Heart right ventricle (tissue), 16 donors: ENCODE measurements at regions not wholly inside any gene's neighbourhood (a gene's known extent, or its start where the extent isn't known, plus 50 kb on each side); places are given as distances from the start of the nearest gene placed in this dataset.

Experiments
- ATAC-seq, 8 donors: fragments of 200-7000 bp; cut with Tn5 transposase; one replicate each; pipeline ENCODE4 v1.9.1; 2020; ENCODE audit warnings: mild to moderate bottlenecking in 8 of 8, moderate library complexity in 8 of 8, moderate number of reproducible peaks in 1 of 8
- DNase-seq, 2 donors: peaks; one replicate each; pipeline ENCODE4 v3.0.0-alpha.2; 2020
- H3K27ac ChIP-seq, 10 donors: fragments of 200-600 bp; sonication (generic) in 2 of 10; one replicate each; pipeline versions ENCODE4 v1.5.0 to v1.8.0; 2020 to 2022; ENCODE audit warnings: mild to moderate bottlenecking in 3 of 10
- H3K27me3 ChIP-seq, 7 donors: fragments of 200-600 bp; one replicate each; pipeline ENCODE4 v1.8.0; 2021 to 2022; ENCODE audit warnings: mild to moderate bottlenecking in 2 of 7
- H3K36me3 ChIP-seq, 9 donors: fragments of 200-600 bp; sonication (generic) in 1 of 9; one replicate each; pipeline versions ENCODE4 v1.5.0 to v1.8.0; 2020 to 2022; ENCODE audit warnings: mild to moderate bottlenecking in 2 of 9
- H3K4me1 ChIP-seq, 9 donors: fragments of 200-600 bp; sonication (generic) in 1 of 9; one replicate each; pipeline versions ENCODE4 v1.5.0 to v1.8.0; 2020 to 2022; ENCODE audit warnings: mild to moderate bottlenecking in 4 of 9
- H3K4me3 ChIP-seq, 10 donors: fragments of 200-600 bp; sonication (generic) in 2 of 10; one replicate each; pipeline versions ENCODE4 v1.5.0 to v1.8.0; 2020 to 2022; ENCODE audit warnings: mild to moderate bottlenecking in 7 of 10, moderate library complexity in 2 of 10
- H3K9me3 ChIP-seq, 11 donors: fragments of 200-600 bp in 10 of 11; sonication (generic) in 2 of 11; one replicate each; pipeline versions ENCODE4 v1.5.0 to v1.8.0; 2013 to 2022; ENCODE audit warnings: mild to moderate bottlenecking in 2 of 11, control low read depth in 1 of 11, moderate library complexity in 1 of 11
- CTCF ChIP-seq, 9 donors: fragments of 200-600 bp; sonication (generic) in 2 of 9; IDR thresholded peaks; one replicate each; pipeline versions ENCODE4 v1.5.0 to v1.8.0; 2021 to 2022; ENCODE audit warnings: antibody characterized with exemption in 9 of 9, mild to moderate bottlenecking in 5 of 9, moderate library complexity in 1 of 9
- WGBS, 2 donors: extraction: QIAGEN DNeasy Blood & Tissue Kit; methylation state at CpG; one replicate each; pipeline ENCODE4 v1.1.7; 2013; ENCODE audit warnings: inconsistent platforms in 1 of 2; 5-methylcytosine and 5-hydroxymethylcytosine counted together
- intact Hi-C, 10 donors: fragments of 100-400 bp; cut with DNase I; formaldehyde crosslinking; loops; one replicate each; pipeline versions ENCODE4 v1.11.1 to v1.14.2; 2022
- donor health status: Arrhythmogenic right ventricular cardiomyopathy.
- donor health status: ischemic (EF 13 %, LVEDD 7.1; RV severe dilation, severe dysfunction).
- donor health status: healthy with polysubstance abuse.
- donor health status: DM: no; HTN: yes; CAD: no.
- donor health status: DM: no; HTN: no; CAD: no.
- donor health status: ischemic (EF 25% LVEDD 6.9; RV normal size, moderate dysfunction).
- donor health status: ischemic (EF 25% LVEDD 5.7; RV mildly dilated, moderate dysfunction).
- donor health status: healthy.
- donor health status: DM: yes; HTN: yes; CAD: no.
- donor health status: Ischemic cardiomyopathy.
- donor health status: ischemic (EF 35%, LVEDD 5.7; RV mildly dilated, moderate dysfunction).
- donor health status: nonischemic (EF 11% LVEDD 7.7; RV severe dilation, severe dysfunction).
- donor health status: DM: yes; HTN: yes; CAD: no.
- donor health status: PGD.
- donor health status: ischemic (EF 29% LVEDD 5.4; RV normal size, mild dysfunction).
- donor health status: nonischemic (EF 23%, LVEDD 6.1; RV moderate dilation, normal function).

GRCh38 chr1:228802386-228803220, 67.3 kb downstream of the RHOU start:
- no peaks in the 10 kb centered on the region for H3K36me3 ChIP-seq
- H3K27me3 ChIP-seq: peaks cover 0 to 24% (median 9%) of the 10 kb centered on the region in 7 donors
- TF ChIP-seq CTCF (IDR thresholded peaks at IDR 0.05): no peak
- 54 to 62% methylated on average over 11 of the region's 11 CpGs for WGBS, 2 donors
- DNase-seq (no peak), ATAC-seq (peak; percentile 19 to 80 (median 48))
- peaks cover 0 to 7% (median 0%) of the 10 kb centered on the region in 11 donors for H3K9me3 ChIP-seq
- intact Hi-C loops: no loop called here
- no peak overlapping the region for H3K4me3 ChIP-seq
- H3K27ac ChIP-seq: peak overlapping the region in 1 of 10 donors; percentile 17
- H3K4me1 ChIP-seq: peaks cover 0 to 25% (median 0%) of the 10 kb centered on the region in 9 donors

GRCh38 chr1:228803421-228803820, 68.1 kb downstream of the RHOU start:
- no peak for ATAC-seq
- H3K4me1 ChIP-seq: peaks cover 0 to 25% (median 0%) of the 10 kb centered on the region in 9 donors
- WGBS, 2 donors: 88 to 91% methylated on average over 6 of the region's 6 CpGs

GRCh38 chr1:228804173-228804572, 68.9 kb downstream of the RHOU start:
- Histone ChIP-seq H3K36me3 (no peaks in the 10 kb centered on the region), H3K9me3 (peaks cover 0 to 6% (median 0%) of the 10 kb centered on the region in 11 donors), H3K27ac (no peak overlapping the region), H3K4me1 (peaks cover 0 to 25% (median 0%) of the 10 kb centered on the region in 9 donors), H3K27me3 (peaks cover 0 to 25% (median 4%) of the 10 kb centered on the region in 7 donors), H3K4me3 (no peak overlapping the region)
- TF ChIP-seq CTCF (IDR thresholded peaks at IDR 0.05): no peak
- intact Hi-C loops: no loop called here
- no peak for ATAC-seq
- no peak for DNase-seq
- WGBS, 2 donors: 95 to 100% methylated on average over 1 of the region's 1 CpG

More at GRCh38 chr1:228803421-228803820, 68.1 kb downstream of the RHOU start:
- peaks cover 0 to 27% (median 4%) of the 10 kb centered on the region in 7 donors for H3K27me3 ChIP-seq
- intact Hi-C loops: no loop called here
- no peak for TF ChIP-seq CTCF (IDR thresholded peaks at IDR 0.05)
- H3K36me3 ChIP-seq: no peaks in the 10 kb centered on the region
- no peak overlapping the region for H3K27ac ChIP-seq
- H3K4me3 ChIP-seq: no peak overlapping the region
- no peak for DNase-seq
- H3K9me3 ChIP-seq: peaks cover 0 to 7% (median 0%) of the 10 kb centered on the region in 11 donors

- Histone ChIP-seq H3K9me3 (no peaks in the 10 kb centered on the region), H3K4me1 (peaks cover 0 to 25% (median 0%) of the 10 kb centered on the region in 9 donors), H3K27me3 (peaks cover 0 to 25% (median 4%) of the 10 kb centered on the region in 7 donors), H3K4me3 (no peak overlapping the region), H3K36me3 (no peaks in the 10 kb centered on the region), H3K27ac (peak overlapping the region in 1 of 10 donors; percentile 28)
- WGBS, 2 donors: 26 to 31% methylated on average over 11 of the region's 11 CpGs
- DNase-seq (no peak), ATAC-seq (peak in 2 of 8 donors; percentile 12 to 52)
- TF ChIP-seq CTCF (IDR thresholded peaks at IDR 0.05): no peak
- intact Hi-C loops: loop anchor here in 1 of 10 donors (5.0 kb wide), 1 partner anchor 1508 kb away; no protein-coding TSS in a partner anchor
Measured at GRCh38 chr1:228804640-228805413, 69.5 kb downstream of the RHOU start.
